Left cardiac atrium (tissue), 4 donors: ENCODE measurements at regions not wholly inside any gene's neighbourhood (a gene's known extent, or its start where the extent isn't known, plus 50 kb on each side); places are given as distances from the start of the nearest gene placed in this dataset.

Experiments
- ATAC-seq, 2 donors: fragments of 200-7000 bp; cut with Tn5 transposase; one replicate each; pipeline ENCODE4 v1.9.1; 2020; ENCODE audit warnings: mild to moderate bottlenecking in 2 of 2, moderate library complexity in 2 of 2
- DNase-seq: peaks from one replicate; pipeline ENCODE4 v3.0.0-alpha.2; 2020
- intact Hi-C, 2 donors: fragments of 100-400 bp; cut with DNase I; formaldehyde crosslinking; loops; one replicate each; pipeline versions ENCODE4 v1.14.1 to v1.15.1; 2022 to 2023
- donor health status: DM: no; HTN: yes; CAD: no.
- donor health status: DM: no; HTN: yes; CAD: no; lungs with severe emphysema.
- donor health status: DM: yes; HTN: yes; CAD: no.
- donor health status: Dilated cardiomyopathy.

DNA sequence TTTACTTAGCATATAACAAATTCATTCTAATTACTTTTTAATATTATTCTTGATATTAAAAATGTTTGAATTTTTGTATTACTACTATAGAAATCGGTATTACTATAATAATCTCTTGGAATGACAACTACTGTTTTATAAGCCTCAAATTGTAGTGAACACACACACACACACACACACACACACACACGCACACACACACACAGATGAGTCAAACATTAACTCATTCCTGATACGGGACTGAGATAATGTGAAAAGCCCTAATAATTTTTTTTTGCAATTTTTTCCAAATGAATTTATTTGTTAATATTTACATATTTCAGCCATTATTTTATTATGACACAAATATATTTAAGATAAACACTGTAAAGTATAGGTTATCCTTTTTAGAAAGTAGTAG is 951.2 kb upstream of the PHF14 start:
- intact Hi-C loops = loop anchor here (5.0 to 10.0 kb wide), 2 partner anchors 390 to 392 kb away; no protein-coding TSS in a partner anchor
- no peak for DNase-seq
- ATAC-seq = no peak

DNA sequence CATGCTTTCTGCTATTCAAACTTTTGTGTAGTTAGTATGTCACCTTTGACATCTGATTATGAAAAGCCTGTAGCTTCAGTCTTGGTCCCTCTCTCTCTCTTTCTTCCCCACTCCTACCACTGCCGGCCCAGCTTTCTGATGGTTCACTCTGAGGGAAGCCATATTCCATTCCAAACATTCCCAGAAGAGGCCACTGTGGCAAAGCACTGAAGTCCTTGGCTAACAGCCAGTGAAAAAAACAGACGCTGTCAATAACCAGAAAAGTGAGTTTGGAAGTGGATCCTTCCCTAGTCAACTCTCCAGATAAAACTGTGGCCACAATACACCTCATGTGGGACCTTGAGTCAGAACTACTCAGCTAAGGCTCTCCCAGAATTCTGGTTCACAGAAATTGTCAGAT is 950.7 kb upstream of the PHF14 start:
- ATAC-seq = no peak
- intact Hi-C loops = loop anchor here (5.0 to 10.0 kb wide), 2 partner anchors 389 to 392 kb away; no protein-coding TSS in a partner anchor
- DNase-seq = peak; percentile 21

- intact Hi-C loops = no loop called here
- DNase-seq (no peak), ATAC-seq (no peak)
Observed at GRCh38 chr7:10034843-10035556, 938.7 kb upstream of the PHF14 start.

DNA sequence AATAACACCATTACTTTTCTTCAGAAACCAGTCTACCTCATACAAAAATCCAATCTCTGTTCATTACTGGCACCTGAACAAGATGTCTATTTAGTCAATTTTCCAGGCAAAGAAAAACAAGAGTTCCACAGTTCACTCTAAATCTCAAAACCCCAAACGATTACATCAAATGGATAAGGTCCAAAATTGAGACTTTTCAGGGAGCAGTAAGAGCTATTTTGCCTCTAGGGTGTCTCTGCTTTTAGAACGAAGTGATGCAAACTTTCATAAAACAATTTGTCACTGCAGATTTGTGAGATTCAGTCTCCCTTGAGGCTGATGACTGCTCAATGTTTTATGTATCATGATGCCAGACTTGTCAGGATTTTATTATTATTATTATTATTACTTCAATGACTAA is 937.0 kb upstream of the PHF14 start:
- intact Hi-C loops = no loop called here
- ATAC-seq (no peak), DNase-seq (no peak)

DNA sequence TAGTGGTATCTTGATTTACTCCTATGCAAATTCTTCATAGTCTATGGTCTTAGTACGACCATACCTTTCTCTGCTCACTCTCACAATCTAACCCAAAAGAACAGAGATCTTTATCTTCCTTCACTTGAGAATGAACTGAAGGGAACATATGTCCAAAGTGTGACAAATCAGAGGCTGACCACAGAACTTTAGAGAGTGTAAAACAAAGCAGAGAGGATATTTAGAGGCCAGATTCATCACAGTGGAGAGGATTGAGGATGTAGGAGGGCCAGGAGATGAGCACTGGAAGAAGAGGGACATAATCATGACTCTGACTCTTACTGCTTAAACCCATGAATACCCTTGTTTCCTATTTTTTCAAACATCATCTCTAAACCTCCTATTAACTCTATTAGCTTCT is 935.3 kb upstream of the PHF14 start:
- intact Hi-C loops = no loop called here
- no peak for ATAC-seq

DNA sequence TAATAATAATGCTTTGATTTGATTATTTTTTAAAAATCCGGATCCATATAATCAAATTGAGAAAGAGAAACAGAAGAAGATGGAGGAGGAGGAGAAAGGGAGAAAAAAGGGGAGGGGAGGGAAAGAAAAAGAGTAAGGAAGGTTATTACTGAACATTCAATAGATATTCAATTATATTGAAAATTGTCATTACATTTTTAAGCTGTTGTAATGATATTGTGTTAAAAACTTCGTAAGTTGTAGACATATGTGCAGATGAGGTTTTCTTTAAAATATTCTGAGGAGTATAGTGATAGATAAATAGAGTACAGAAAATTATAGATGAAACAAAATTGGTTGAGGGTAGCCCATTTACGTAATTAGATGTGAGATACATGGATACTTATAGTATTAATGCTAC is 933.0 kb upstream of the PHF14 start:
- intact Hi-C loops = no loop called here
- DNase-seq = no peak
- ATAC-seq = no peak

More for the DNA sequence above, 935.3 kb upstream of the PHF14 start:
- no peak for DNase-seq

DNA sequence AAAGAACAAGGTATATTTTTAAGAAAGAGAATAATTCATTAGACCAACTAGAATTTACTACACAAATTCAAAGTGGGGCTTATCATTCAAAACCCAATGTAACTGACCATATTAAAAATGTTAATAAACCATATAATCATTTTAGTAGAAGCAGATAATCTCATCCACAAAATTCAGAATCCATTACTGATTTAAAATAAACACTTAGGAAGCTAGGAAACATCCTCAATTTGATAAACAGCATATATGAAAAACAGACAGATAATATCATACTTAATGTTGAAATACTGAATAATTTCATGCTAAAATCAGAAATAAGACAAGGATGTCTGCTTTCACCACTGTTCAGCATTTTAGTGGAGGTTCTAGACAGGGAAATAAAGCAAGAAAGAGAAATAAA is 902.8 kb upstream of the PHF14 start:
- DNase-seq = no peak
- intact Hi-C loops = no loop called here

GRCh38 chr7:10075866-10076265 is 897.8 kb upstream of the PHF14 start:
- DNase-seq (no peak), ATAC-seq (no peak)
- intact Hi-C loops = no loop called here

More for the DNA sequence above, 902.8 kb upstream of the PHF14 start:
- ATAC-seq = no peak

GRCh38 chr7:10076660-10077300 is 896.9 kb upstream of the PHF14 start:
- intact Hi-C loops = no loop called here
- no peak for DNase-seq
- ATAC-seq = no peak

DNA sequence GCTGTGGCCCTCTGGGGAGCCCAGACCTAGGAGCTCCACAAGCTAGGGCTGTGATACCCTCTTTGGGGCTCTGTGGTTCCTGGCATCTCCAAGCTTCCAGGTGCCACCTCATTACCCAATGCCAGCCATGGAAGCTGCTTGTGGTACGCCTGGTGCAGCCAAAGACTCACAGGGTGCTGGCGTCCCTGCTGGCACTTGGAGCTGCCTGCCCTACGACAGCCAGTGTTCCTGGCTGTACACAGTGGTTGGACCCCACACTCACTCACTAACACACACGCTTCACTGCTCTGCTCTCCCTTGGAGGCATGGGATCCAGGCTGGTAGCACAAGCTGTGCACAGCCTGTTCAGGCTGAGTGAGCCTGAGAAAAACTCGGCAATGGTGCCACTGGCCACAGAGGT is 894.1 kb upstream of the PHF14 start:
- intact Hi-C loops = no loop called here

DNA sequence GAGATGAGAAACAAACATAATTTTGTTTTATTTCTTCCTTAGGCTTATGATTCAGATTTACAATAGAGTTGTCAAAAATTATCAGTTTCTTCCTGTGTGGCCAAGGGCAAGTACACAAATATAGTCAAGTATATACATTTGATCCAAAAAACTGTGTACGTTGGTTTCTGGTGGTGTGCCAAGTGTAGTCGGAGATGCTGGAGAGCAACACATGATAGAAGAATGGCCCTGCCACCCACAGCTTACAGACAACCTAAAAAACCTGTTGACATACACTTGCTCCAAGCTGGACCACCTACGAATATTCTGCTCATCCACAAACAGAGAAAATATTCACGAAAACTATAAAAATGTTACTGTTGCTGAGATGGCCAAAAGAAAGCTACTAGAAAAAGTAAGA is 890.8 kb upstream of the PHF14 start:
- intact Hi-C loops = no loop called here
- ATAC-seq (no peak), DNase-seq (no peak)

More for the DNA sequence above, 894.1 kb upstream of the PHF14 start:
- DNase-seq = no peak
- ATAC-seq = no peak

DNA sequence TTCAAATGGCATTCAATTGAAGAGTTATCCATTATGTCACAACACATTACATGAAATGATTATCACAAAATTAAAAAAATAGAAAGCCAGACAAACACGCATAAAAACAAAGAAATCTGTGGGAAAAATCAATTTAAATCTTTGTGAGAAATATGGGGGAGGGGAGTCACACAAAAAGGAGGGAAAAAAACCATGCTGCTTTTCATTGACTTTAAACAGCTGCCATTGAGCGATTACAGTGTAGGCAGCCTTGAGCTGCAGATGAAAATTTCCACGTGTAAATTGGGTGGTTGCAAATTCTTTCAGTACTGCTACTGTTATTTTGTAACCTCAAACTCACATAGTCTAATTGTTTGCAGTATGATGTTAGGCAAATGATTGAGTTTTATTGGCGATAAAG is 889.9 kb upstream of the PHF14 start:
- intact Hi-C loops = no loop called here
- DNase-seq (no peak), ATAC-seq (no peak)

DNA sequence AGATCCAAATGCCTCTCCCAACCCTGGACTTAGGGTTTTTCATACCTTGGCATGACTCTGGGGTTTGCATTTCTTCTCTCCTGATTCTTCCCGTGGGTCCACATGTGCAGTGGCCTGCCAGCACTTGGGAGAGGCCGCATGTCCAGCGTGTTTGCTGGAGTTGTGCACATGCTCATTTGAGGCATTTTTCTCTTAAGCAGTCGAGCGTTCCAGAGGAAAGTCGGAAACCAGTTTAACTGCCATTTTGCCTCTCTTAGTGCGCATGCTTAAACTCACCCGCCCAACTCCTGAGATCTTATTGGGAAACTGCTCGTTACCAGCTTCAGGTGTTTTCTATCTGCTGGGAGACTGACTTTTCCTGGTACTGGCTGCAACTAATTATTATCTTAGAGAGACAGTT is 888.4 kb upstream of the PHF14 start:
- DNase-seq = no peak
- no peak for ATAC-seq
- intact Hi-C loops = no loop called here

DNA sequence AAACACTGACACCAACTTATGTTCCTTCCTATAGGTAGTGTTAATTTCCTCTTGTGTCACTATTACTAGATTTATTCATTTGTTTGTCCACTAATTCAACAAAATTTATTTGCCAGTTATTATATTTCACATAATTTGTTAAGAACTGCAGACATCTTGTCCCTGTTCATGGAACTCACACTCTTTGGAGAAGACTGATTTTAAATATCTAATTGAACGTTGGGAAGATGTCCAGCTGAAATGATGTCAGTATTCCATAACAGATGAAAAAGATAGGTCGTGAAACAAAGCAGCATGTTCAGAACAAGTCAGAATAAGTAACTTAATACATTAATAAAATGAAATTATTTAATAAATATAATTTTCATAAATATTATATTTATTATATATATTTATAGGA is 873.1 kb upstream of the PHF14 start:
- DNase-seq (no peak), ATAC-seq (no peak)
- intact Hi-C loops = no loop called here

GRCh38 chr7:10101351-10101750 is 872.3 kb upstream of the PHF14 start:
- ATAC-seq (no peak), DNase-seq (no peak)
- intact Hi-C loops = no loop called here

- ATAC-seq = no peak
- no peak for DNase-seq
- intact Hi-C loops = no loop called here
Observed at GRCh38 chr7:10104292-10104691, 869.4 kb upstream of the PHF14 start.

- ATAC-seq (no peak), DNase-seq (no peak)
- intact Hi-C loops = no loop called here
Observed at GRCh38 chr7:10106609-10107008, 867.1 kb upstream of the PHF14 start.

GRCh38 chr7:10116511-10116910 is 857.2 kb upstream of the PHF14 start:
- DNase-seq (no peak), ATAC-seq (no peak)
- intact Hi-C loops = no loop called here

GRCh38 chr7:10117815-10118214 is 855.9 kb upstream of the PHF14 start:
- DNase-seq = no peak
- intact Hi-C loops = no loop called here
- no peak for ATAC-seq

- no peak for DNase-seq
- no peak for ATAC-seq
- intact Hi-C loops = no loop called here
Observed at GRCh38 chr7:10120936-10121335, 852.7 kb upstream of the PHF14 start.

- no peak for DNase-seq
- ATAC-seq = peak; percentile 38 to 72
- intact Hi-C loops = no loop called here
Observed at GRCh38 chr7:10121631-10122030, 852.0 kb upstream of the PHF14 start.
